DMS 273 treated with DMSO at 0.1 percent for 48 hours (cell line): ENCODE measurements at regions not wholly inside any gene's neighbourhood (a gene's known extent, or its start where the extent isn't known, plus 50 kb on each side); places are given as distances from the start of the nearest gene placed in this dataset.

Source experiments
- DNase-seq: peaks from one replicate; lab custom pipeline; 2025; lab: John Stamatoyannopoulos, UW

- no peak for DNase-seq
Measured at GRCh38 chr15:27619204-27619603, 479.9 kb downstream of the OCA2 start.

- no peak for DNase-seq
Measured at GRCh38 chr15:27617013-27617412, 482.1 kb downstream of the OCA2 start.

- no peak for DNase-seq
Measured at GRCh38 chr15:27608248-27608647, 490.9 kb downstream of the OCA2 start.

DNA sequence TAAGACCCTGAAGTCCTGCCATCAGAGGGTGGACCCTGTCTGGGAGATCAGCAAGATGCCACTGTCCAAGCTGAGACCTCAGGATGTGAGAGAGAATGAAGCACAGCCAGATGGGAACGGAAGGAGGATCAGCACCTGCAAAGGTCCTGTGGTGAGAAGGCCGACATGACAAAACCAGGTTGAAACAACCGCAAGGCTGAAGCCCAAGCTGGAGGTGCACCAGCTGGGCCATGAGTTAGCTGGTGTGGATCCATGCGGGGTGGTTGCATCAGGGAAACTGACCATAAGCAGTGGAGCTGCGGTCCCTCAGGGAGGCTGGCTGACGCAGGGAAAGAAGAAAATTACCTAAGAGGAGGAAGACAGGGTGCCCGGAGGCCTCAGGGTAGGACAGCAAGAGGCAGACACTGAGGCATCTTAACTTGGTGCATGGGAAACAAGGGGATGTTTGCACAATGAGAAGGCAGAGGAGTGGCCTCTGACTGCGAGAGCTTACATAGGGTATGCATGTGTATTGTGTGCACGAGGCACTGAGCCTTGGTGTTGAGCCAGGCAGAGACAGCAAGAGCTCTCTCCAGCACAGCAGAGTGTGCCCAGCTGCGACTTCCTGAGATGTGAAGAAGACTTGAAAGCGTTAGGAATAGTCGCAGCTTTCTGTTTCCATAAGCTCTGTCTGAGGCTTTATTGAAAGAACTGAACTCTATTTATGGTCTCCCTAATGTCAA, 497.7 kb downstream of the OCA2 start:
- DNase-seq, result no peak

GRCh38 chr15:27599034-27599433, 500.1 kb downstream of the OCA2 start:
- DNase-seq, result no peak

- DNase-seq, result no peak
Measured at GRCh38 chr15:27598251-27599009, 500.7 kb downstream of the OCA2 start.

- no peak for DNase-seq
Measured at GRCh38 chr15:27595211-27595610, 503.9 kb downstream of the OCA2 start.

DNA sequence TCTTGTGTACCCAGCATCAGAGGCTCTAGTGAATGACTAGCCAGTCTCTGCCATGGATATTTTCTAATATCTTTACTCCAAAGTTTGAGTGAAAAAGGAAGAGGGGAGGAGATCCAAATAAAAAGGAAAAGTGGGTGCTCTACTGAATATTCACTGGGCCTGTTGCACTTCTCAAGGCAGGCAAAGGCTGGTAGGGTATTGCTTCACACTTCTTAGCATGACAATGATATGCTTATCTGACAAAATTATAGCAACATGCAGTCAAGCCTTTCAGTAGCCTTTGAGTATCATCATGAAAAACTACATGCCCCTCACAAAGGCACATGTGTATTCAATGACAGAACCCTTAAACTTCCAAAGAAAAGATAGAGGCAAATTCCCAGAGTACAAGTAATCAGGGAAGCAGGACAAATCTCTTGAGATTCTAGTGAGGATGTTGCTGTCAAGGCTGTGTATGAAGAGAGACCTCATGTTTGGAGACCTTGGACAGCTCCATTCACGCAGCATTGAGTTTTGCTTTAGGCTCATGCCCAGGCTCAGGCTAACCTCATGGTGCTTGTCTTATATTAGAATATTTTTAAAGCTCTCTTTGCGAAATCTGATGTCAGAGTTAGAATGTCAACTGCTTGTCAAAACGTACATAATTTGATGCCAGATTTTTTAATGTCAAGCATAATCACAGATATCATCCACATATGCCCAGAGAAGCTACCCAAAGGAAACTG, 506.9 kb downstream of the OCA2 start:
- DNase-seq, result no peak
